Fibroblast of skin of right quadriceps (primary cell): ENCODE measurements at regions not wholly inside any gene's neighbourhood (a gene's known extent, or its start where the extent isn't known, plus 50 kb on each side); places are given as distances from the start of the nearest gene placed in this dataset.

Experiments used
- DNase-seq: peaks from one replicate; pipeline ENCODE4 v3.0.0-alpha.2; 2013

DNA sequence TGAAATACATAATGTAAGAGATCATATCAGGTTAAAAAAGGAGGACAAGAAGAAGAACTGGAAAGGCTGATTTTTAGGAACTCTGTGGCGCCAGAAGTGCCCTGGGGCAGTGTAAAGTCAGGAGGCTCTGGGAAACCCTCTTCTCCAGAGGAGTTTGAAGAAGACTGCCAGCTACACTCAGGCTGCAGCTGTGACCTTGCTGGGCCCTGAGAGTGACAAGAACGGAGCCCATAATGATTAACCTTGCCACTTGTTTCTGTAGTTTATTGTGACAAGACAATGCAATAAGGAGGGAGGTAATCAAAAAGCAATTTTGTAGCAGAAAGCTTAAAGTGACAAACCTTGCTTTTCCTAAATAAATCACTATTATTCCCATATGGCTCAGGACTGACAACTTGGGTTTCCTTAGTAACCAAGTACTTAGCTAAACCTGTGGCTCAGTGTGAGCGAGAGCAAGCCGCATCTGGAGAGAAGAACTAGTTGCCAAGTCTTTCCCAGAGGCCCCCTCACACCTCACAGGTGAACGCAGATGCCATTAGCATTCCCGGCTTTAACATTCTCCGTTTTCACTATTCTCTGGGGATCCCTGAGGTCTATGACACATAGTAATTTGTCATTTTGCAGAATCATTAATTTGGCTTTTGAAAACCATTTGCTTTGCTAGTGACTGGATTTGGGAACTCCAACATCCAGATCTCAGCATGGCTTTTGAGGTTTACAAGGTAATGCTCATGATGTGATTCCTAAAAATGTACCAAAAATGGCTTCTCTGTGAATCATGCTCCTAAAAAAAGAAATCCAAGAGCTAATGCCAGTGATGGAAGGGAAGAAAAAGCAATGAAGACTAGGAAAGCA lies 115.9 kb downstream of the OMA1 start:
- DNase-seq, result peak; percentile 77

DNA sequence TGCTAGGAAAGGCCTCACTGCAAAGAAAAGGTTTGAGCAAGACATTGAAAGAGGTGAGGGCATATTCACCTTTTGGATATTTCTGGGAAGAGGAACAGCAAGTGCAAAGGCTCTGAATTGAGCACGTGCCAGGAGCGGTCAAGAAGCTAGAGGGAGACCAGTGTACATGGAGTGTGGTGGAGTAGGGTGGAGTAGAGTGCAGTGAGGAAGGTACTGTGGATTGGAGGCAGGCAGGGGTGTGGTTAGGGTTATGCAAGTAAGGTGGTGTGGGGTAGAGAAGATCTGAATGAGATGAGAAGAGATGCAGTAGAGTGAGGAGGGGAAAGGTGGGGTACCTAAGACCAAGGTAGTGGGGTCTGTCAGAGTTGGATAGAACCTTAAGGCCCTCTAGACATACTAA lies 119.6 kb downstream of the OMA1 start:
- DNase-seq, result no peak

DNA sequence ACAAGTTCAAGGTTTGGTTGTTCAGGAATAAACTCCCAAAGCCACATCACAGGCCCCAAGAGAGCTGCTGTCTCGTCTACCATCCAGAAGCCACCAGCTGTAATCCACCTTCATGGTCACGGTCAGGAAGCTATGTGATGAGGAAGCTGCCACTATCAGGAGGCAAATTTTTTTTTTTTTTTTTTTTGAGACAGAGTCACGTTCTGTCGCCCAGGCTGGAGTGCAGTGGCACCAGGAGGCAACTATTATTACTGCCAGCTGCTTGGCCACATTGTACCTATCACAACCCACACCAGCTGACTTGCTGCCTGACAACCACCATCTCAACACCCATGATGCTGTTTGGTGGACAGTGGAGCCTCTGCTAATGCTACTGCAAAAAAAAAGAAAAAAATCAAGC lies 124.1 kb downstream of the OMA1 start:
- no peak for DNase-seq

DNA sequence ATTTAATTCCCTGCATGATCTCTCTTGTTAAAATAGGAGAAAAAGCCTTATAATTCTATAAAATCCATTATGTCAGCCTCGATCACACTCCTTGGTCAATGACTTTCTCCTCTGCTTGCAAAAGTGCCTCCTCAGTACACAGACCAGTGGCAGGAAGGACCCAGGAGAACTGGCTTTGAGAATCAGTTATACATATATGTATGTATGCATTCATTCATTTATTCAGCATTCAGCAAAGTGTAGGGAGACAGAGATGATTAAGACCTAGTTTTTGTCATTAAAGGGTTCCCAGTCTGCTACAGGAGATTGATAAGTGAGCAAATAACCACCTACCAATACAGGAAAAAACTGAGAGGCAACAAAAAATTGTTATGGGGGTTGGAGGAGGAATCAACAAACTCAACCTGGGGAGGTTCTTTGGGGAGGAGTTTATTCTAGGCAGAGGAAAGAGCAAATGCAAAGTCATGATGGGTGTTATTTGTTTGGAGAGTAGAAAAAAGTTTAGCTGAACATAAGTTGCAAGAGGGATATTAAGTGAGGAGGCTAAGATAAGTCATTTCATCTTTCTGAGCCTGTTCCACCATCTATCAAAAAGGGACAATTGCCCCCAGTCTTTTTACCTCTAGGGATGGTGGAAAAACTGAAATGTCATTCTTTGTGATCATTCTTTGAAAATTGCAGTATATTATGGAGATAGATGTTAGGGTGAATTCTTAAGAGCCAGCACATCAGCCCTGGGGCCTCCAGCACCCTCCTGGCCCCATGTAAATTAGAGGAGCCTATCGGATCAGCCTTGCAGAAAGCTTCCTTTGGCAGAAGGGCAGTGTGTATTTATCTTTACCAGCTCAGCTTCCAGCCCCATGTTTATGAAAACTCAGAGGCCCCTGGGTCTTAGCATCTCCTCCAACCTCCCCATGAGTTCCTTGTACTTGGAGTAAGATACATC lies 128.0 kb downstream of the OMA1 start:
- DNase-seq, result no peak

DNA sequence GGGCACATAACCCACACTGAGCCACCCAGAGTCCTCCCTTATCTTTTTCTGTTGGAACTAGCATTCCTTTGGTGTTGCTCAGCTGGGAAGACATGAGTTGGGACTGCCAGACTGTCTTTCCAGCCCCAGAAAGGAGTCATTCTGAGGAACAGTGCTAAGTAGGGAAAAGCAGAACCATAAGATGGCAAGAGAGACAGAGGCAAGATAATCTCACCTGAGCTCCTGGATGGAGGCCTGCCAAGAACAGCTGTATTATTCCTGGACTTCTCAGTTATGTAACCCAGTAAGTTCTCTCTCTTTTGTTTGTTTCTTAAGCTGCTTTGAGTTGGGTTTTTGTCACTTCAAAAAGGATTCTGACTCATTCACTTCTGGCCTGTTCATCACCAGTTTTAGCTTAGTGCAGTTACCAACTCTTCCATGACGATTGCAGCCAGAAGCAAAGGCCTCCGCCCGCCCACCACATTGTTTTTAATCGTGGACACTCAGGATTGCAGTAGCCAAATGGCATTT lies 134.4 kb downstream of the OMA1 start:
- DNase-seq, result peak; percentile 61

DNA sequence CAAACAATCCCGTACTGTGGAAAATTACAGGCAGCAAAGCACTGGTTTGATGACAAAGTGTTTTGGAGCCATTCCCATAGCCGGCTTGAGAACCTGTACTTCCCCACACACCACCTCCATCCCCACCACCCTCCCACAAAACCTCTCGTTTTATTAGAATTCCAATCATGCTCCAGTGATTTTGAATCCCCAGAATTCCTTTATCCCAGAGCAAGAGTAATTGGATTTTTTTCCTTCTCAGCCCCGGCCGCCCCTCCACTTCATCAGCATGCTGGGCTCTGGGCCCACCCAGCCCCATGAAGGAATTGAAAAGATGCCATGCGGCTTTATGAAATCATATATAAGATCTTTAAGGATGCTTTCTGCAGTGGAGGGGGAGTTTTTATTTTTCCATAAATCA lies 136.6 kb downstream of the OMA1 start:
- peak; percentile 89 for DNase-seq

DNA sequence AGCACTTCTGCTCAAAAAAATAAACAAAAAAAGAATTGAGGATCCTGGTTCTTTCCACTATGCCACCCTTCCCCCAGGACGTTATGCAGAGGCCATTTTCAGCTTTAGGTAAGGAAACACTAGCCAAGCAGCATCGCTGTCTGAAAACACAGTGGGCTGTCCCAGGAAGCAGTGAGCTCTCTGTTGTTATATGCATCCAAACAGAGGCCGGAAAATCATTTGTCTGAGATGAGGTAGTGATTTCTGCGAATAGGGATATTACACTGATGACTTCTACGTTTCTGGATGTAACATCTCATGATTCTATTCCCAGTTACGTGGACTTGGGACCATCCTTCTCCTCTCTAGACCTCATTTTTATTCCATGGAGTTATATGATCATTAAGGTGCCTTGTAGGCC lies 137.2 kb downstream of the OMA1 start:
- DNase-seq, result no peak

DNA sequence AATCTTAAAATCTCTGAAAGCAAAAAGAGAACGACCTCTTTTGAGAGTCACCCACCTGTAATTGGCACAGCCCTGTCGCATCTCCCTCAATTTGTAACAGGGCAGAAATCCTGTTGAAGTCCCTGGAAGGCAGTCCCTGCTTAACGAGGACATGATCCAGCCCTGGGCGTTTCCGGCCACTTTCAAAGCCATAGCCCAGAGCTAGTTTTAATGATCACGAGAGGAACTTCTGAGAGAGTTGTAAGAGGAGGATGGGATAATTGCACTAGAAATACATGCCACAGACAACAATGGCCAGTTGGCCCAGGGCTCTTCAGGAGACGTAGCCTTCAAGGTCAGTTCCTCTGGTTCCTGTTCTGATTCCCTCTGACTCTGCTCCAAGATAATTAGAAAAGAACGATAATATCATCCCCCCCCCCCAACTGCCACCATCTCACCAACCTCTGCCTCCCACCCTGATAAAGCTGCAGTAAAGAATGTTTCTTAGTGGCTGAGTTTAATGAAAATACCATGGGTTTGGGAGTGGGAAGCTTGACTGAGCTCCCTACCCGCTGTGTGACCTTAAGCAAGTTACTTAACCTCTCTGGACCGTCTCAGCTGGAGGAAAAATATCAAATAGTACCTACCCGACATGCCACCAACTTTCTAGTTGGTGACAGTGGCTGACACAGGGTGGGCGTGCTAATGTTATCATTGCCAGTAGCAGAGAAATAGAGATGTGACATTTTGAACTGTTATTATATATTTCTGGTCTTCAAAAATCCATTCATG lies 140.0 kb downstream of the OMA1 start:
- no peak for DNase-seq

DNA sequence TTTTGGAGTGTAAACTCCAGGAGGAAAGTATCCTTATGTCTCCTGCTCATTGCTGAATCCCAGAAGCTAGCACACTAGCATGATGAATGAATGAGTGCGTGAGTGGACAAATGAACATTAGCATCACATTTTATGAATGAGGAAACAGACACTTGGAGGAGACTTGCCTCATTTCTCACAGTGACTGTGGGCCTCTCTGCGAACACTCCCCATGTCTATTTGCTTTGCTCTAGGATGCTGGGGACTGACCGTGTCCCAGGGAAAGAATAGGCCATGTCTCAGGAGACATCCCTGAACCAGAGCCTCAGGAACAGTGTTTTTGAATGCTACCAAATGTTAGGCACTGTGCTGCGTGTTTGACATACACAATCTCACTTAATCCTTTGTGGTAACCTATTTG lies 140.9 kb downstream of the OMA1 start:
- DNase-seq, result no peak

DNA sequence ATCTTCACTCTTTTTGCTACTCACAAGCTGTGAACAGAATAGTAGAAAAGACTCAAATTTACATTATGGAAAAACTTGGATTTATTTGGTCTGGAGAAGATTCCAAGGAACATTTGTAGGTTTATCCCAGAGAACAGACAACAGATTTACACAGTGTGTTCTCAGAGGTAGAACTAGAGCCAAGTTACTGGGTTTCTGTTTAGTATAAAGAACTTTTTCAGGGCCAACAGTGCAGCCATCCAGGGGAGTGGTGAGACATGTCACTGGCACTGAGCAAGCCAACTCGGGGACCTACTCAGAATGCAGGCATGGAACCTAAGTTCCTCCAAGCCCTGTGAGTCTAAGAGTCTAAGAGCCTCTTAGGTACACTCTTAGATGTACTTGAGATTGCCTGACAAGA lies 142.6 kb downstream of the OMA1 start:
- no peak for DNase-seq

DNA sequence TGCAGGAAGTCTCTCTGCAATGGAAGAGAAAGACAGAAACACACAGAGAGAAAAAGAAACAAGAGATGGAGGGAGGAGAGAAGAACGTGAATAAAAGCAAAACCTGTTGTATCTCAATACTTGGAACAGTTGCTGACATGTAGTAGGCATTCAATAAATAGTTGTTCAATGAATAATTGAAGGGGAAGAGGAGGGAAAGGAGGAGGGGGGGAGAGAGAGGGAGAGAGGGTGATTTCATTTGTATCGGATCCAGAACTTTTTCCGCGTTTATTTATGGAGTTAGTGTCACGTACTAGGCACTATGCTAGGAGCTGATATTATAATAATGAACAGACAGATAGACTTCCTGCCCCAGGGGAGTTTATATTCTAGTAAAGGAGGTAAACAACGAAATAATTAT lies 144.1 kb downstream of the OMA1 start:
- DNase-seq, result peak; percentile 69

DNA sequence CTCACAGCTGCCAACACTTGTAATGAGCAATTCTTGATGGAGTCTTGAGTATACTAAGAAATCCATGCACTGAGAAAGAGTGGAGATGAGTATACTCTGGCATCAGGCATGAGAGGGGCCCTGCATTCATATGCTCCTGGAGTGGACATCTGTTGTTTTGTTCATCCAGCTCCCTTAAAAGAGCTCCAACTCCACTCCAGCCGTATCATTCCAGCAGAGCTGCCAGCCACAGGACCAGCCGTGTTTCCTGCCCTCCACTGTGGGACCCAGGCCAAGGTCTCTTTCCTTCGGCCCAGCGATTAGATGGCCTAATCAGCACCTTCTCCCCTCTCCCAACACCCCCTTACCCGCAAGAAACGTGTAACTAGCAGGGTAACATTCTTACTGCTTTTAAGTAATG lies 144.5 kb downstream of the OMA1 start:
- no peak for DNase-seq

DNA sequence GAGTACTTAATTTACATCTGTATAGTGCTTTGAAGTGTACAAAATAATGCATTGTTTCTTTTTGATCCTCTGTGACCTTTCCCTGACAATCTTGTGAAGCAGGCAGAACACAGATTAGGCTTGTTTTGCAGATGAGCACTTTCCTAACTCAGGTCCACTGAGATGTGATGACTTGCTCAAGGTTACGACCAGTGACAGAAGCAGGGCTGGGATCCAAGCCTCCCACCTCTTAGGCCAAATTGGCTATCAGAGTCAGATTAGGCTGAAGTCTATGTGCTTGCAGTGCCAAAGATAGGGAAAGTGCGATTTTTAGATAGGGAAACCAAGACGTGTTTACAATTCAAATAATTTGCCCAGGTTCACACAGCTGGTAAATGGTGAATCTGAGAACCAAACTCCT lies 147.3 kb downstream of the OMA1 start:
- DNase-seq, result no peak

DNA sequence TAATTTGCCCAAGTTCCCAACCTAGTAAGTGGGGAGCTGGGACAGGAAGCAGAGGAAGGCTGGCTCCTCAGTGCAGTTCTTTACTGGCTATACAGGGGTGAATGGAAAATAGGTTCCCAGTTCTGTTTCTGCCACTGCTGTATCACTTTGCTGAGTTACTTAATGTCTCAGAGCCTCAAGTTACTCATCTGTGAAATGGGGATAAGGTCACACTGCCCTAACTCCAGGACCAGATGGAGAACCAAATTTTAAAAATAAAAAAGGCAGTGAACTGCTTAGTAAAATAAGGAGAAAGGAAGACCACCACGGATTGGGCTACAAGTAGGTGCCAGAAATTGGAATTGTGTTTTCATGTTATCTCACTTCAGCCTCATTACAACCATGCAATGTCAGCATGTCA lies 147.8 kb downstream of the OMA1 start:
- no peak for DNase-seq

DNA sequence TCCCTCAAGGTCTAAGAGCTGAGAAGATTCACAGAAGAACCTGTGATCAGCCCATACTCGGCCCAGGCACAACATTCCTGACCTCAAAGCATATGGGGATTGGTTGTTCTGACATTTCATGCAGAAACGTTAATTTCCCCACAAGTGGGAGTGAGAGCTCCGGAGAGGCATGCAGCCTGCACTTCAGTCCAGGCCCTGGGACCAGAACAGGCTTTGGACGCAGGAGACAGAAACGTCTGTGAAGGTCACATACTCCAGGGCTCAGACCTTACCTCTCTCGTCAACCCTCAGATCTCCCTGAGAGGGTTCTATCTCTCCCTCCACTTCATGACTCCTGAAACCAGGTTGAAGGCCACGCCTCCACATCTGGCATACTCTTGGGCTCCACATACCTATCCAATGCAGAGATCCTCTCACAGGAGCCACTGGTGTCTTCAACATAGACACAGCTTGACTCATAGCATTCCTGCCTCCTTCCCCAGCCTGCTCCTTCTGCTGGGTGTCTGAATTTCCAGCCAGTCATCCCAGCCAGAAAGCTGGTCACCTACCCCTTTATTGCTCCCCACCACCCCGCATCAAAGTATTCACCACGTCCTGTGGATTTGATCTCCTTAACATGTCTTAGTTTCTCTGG lies 149.2 kb downstream of the OMA1 start:
- DNase-seq, result peak; percentile 89

DNA sequence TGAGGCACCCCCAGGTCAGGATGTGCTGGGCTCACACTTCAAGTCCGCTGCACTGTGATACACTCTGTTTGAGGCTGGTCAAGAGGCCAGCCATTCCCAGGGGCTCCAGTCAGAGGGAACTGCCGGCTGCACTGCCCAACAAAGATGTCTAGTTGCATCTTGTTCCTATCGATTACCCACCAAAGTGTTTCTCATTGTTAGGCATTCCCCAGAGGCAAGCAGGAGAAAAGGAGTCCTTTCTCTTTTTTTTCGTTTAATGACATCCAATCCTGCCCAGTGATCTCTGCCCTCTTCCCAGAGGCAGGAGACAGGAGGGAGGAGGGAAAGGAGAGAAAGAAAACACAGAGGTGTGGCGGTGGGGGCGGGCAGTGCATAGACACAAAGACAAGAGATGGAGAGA lies 150.4 kb downstream of the OMA1 start:
- DNase-seq, result no peak

DNA sequence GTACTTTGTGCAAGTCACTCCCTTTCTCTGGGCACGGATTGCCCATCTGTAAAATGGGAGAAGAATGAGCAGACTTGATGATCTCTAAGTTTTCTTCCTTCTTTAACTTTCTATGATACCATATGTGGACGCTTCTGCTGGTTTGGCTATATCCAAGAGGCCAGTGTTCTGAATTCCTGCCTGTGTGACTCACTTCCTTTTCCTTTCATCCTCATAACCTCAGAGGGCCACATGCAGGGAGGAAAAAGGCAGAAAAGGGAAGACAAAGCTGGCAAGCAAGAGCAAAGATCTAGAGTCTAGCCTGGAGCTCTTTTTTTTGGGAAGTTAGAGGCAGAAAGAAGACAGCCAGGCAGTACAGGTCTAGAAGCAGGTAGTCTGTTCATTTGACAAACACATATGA lies 151.2 kb downstream of the OMA1 start:
- peak; percentile 94 for DNase-seq

DNA sequence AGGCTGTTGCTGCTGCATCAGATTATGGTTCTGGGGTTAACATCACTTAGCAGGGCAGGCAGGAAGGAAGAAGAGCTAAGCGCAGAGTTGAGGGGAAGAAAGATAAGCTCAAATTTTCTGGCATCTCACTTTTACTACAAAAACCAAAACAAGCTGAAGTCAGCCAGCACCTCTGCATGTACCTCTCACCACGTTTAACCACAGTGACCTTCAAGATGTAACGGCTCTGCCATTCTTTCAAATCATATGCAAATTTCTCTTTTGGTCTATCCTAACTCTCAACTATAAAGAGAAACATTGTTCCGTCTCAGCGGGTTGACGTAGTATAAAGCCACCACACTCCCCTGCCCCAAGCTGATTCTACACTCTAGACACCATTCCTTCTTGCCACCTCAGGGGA lies 154.4 kb downstream of the OMA1 start:
- no peak for DNase-seq

DNA sequence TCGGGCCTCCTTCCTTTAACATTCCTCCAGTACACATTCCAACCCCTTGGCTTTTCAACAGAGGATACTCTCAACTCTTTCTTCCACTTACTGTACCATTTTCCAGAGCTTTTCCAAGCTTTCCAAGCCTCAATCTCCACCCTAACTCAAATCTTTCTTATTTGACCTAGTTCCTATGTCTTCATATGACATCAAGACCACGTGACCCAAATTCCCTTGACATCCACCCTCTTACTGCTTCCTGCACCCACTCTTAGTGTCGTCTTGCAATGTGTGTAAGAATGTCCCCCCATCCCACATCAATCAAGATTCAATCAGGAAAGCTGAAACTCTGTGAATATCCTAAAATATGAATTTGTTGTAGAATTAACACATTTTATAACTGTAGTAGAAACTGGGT lies 155.0 kb downstream of the OMA1 start:
- no peak for DNase-seq

DNA sequence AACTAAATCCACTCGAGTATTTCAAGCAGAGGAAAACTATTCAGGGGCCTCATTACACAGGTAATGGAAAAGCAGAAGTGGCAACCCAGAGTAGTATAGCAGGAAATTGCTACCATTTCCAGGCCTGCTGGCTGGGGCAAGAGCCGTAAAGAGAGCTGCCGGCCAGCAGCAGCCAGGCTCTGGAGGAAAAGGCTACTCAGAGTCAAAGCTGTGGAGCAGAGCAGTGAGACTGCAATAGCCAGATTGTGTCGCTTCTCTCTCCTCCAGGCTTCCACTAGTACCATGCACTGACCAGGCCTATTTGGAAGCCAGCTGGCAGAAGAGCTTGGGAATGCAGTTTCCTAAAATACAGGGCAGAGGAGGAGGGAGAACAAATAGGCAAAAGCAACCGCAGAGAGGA lies 155.5 kb downstream of the OMA1 start:
- DNase-seq, result no peak

DNA sequence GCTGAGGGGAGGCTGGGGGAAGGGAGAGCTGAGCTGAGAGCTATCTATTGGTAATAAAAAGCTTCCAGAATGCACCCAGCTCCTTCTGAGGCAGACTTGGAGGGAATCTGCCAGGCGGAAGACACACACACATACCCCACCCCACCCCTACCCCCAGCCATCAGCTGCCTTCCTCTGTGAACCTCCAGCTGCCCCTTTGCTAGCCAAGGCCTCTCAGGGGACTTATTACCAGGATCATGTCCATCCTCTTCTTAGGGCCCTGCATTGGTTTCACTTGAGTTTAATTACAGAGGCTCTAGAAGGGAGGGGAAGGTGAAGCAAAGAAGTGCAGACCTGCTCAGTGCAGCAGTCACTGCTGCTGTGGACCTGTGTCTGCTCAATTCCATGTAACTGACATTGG lies 156.4 kb downstream of the OMA1 start:
- DNase-seq, result no peak

DNA sequence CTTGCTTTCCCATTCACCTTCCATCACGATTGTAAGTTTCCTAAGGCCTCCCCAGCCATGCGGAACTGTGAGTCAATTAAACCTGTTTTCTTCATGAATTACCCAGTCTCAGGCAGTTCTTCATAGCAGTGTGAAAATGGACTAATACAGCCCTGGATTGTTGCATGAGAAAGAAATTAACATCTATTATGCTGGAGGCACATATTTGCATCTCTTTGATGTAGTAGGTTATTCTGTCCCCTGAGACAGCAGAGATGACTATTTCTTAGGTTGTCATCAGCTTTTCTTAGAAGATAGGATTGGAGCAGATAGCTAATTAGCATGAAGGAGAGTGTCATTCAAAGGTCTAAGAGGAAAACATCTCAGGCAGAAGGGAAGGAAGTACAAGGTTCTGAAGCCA lies 166.2 kb downstream of the OMA1 start:
- no peak for DNase-seq

DNA sequence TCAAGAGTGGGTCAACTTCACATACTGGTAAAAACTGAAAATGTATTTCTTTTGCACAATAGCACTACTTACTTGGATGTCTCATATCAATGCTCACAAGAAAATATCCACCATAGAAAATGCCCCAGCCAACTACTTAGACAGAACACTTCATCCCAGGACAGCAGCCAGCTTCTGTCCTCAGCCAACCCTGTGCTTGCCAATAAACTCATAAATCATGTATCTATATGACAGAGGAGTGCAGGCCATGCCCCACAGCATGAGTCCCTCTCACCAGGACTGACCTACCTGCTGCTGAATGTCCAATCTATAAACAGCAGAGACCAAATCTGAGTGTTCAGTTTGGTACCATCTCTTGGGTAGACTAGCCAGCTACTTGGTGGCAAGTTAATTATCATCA lies 179.3 kb downstream of the OMA1 start:
- no peak for DNase-seq
